ENCODE measurements at regions not wholly inside any gene's neighbourhood (a gene's known extent, or its start where the extent isn't known, plus 50 kb on each side); places are given as distances from the start of the nearest gene placed in this dataset.

GRCh38 chr20:54321352-54322087 is 113.6 kb downstream of the PFDN4 start:
- TF ChIP-seq POLR2A (IDR thresholded peaks at IDR 0.05; ENCODE audit: control extremely low read depth in 1 of 2, low read depth in 2 of 2, low read length in 2 of 2) (no peak), CBX5 (IDR thresholded peaks at IDR 0.05; ENCODE audit: low read depth, low read length) (no peak), CTCF (IDR thresholded peaks at IDR 0.05; ENCODE audit: control extremely low read depth in 1 of 3, insufficient read depth in 1 of 3, low read depth in 1 of 3, low read length in 3 of 3) (no peak), HDAC2 (IDR thresholded peaks at IDR 0.05; ENCODE audit: borderline replicate concordance in 1 of 2, low read depth in 2 of 2, low read length in 2 of 2) (no peak), NRF1 (IDR thresholded peaks at IDR 0.05; ENCODE audit: low read depth, low read length) (no peak), ZNF274 (IDR thresholded peaks at IDR 0.05; ENCODE audit: borderline replicate concordance, extremely low read depth, low read length) (no peak), TAF1 (IDR thresholded peaks at IDR 0.05; ENCODE audit: low read depth, low read length) (no peak), KDM1A (IDR thresholded peaks at IDR 0.05; ENCODE audit: borderline replicate concordance, low read length) (no peak), JUND (IDR thresholded peaks at IDR 0.05; ENCODE audit: low read length) (no peak), RAD21 (IDR thresholded peaks at IDR 0.05 in 1 of 2, conservative IDR thresholded peaks at IDR 0.05 in 1 of 2; ENCODE audit: low read depth in 2 of 2, low read length in 2 of 2) (no peak), BRCA1 (IDR thresholded peaks at IDR 0.05; ENCODE audit: low read depth, low read length) (no peak), RXRA (IDR thresholded peaks at IDR 0.05; ENCODE audit: insufficient read depth, low read depth, low read length) (no peak), GABPA (IDR thresholded peaks at IDR 0.05; ENCODE audit: borderline replicate concordance, insufficient read depth, low read length) (no peak), EZH2 (IDR thresholded peaks at IDR 0.05; ENCODE audit: low read depth, low read length, severe bottlenecking) (no peak)

All from H1 (cell line).